ENCODE measurements at regions not wholly inside any gene's neighbourhood (a gene's known extent, or its start where the extent isn't known, plus 50 kb on each side); places are given as distances from the start of the nearest gene placed in this dataset.

- no peak overlapping the region for H3K27ac ChIP-seq
- in situ Hi-C loops (cut with MboI; ENCODE audit: low pct_unique_long_range_greater_than_20kb in 2 of 9, low sequenced_read_pairs in 9 of 9, unreplicated experiment in 9 of 9) = no loop called here
- peaks cover 0 to 16% of the 10 kb centered on the region in 2 donors for H3K4me1 ChIP-seq (replicated peaks in 1 of 2)
- 0 to 100% (median 55%) methylated on average over 1 to 2 of the region's 2 CpGs; no CpG with 5 or more reads in 1 of the 10 experiments for WGBS, 10 experiments
- no peak overlapping the region for H3K4me3 ChIP-seq
- ATAC-seq (replicated peaks in 6 of 8) = no peak
Observed at GRCh38 chr2:4947911-4948310, 744.3 kb upstream of the SOX11 start.

GRCh38 chr2:4951368-4951767 lies 740.8 kb upstream of the SOX11 start:
- no peak overlapping the region for H3K27ac ChIP-seq
- 40 to 100% (median 92%) methylated on average over 1 to 4 of the region's 4 CpGs; no CpG with 5 or more reads in 2 of the 10 experiments for WGBS, 10 experiments
- ATAC-seq (replicated peaks in 6 of 8) = no peak
- in situ Hi-C loops (cut with MboI; ENCODE audit: low pct_unique_long_range_greater_than_20kb in 2 of 9, low sequenced_read_pairs in 9 of 9, unreplicated experiment in 9 of 9) = no loop called here
- H3K4me1 ChIP-seq (replicated peaks in 1 of 2) = peaks cover 0 to 16% of the 10 kb centered on the region in 2 donors
- H3K4me3 ChIP-seq = no peak overlapping the region

- ATAC-seq (replicated peaks in 6 of 8) = peak in 3 of 8 experiments; percentile 24 to 94 (median 50)
- in situ Hi-C loops (cut with MboI; ENCODE audit: low pct_unique_long_range_greater_than_20kb in 2 of 9, low sequenced_read_pairs in 9 of 9, unreplicated experiment in 9 of 9) = no loop called here
- peaks cover 9% of the 10 kb centered on the region in 2 donors for H3K4me1 ChIP-seq (replicated peaks in 1 of 2)
Observed at GRCh38 chr2:4959219-4959618, 733.0 kb upstream of the SOX11 start.

GRCh38 chr2:4962419-4962818 lies 729.8 kb upstream of the SOX11 start:
- Histone ChIP-seq H3K4me1 (replicated peaks in 1 of 2) (peaks cover 28% of the 10 kb centered on the region in 2 donors), H3K27ac (no peak overlapping the region), H3K4me3 (no peak overlapping the region)
- no peak for ATAC-seq (replicated peaks in 6 of 8)
- in situ Hi-C loops (cut with MboI; ENCODE audit: low pct_unique_long_range_greater_than_20kb in 2 of 9, low sequenced_read_pairs in 9 of 9, unreplicated experiment in 9 of 9) = no loop called here
- WGBS, 10 experiments = 0 to 100% (median 41%) methylated on average over 1 to 3 of the region's 3 CpGs; no CpG with 5 or more reads in 3 of the 10 experiments

More at GRCh38 chr2:4959219-4959618, 733.0 kb upstream of the SOX11 start:
- Histone ChIP-seq H3K4me3 (no peak overlapping the region), H3K27ac (no peak overlapping the region)
- 0 to 86% (median 14%) methylated on average over 1 of the region's 1 CpG; no CpG with 5 or more reads in 3 of the 10 experiments for WGBS, 10 experiments

DNA sequence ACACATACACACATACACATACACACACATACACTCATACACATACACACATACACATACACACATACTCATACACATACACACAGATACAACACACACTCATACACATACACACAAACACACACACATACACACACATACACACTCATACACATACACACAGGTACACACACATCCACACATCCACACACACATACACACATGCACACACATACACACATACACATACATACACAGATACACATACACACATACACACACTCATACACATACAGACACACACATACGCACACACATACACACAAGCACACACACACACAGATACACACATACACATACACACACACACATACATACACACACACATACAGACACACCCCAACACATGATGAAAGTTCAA lies 729.1 kb upstream of the SOX11 start:
- WGBS, 10 experiments = 100% methylated on average over 1 of the region's 1 CpG; no CpG with 5 or more reads in 8 of the 10 experiments

GRCh38 chr2:4964001-4964540 lies 728.1 kb upstream of the SOX11 start:
- Histone ChIP-seq H3K4me3 (no peak overlapping the region), H3K4me1 (replicated peaks in 1 of 2) (peaks cover 23 to 28% of the 10 kb centered on the region in 2 donors), H3K27ac (no peak overlapping the region)
- 13 to 95% (median 82%) methylated on average over 4 to 13 of the region's 13 CpGs for WGBS, 10 experiments
- peak in 1 of 8 experiments; percentile 25 for ATAC-seq (replicated peaks in 6 of 8)
- in situ Hi-C loops (cut with MboI; ENCODE audit: low pct_unique_long_range_greater_than_20kb in 2 of 9, low sequenced_read_pairs in 9 of 9, unreplicated experiment in 9 of 9) = no loop called here

More for the DNA sequence above, 729.1 kb upstream of the SOX11 start:
- no peak overlapping the region for H3K27ac ChIP-seq
- no peak overlapping the region for H3K4me3 ChIP-seq
- ATAC-seq (replicated peaks in 6 of 8) = no peak
- H3K4me1 ChIP-seq (replicated peaks in 1 of 2) = peaks cover 28% of the 10 kb centered on the region in 2 donors
- in situ Hi-C loops (cut with MboI; ENCODE audit: low pct_unique_long_range_greater_than_20kb in 2 of 9, low sequenced_read_pairs in 9 of 9, unreplicated experiment in 9 of 9) = no loop called here

GRCh38 chr2:4964579-4964978 lies 727.6 kb upstream of the SOX11 start:
- ATAC-seq (replicated peaks in 6 of 8) = peak in 6 of 8 experiments; percentile 38 to 92 (median 84)
- Histone ChIP-seq H3K4me3 (no peak overlapping the region), H3K4me1 (replicated peaks in 1 of 2) (peaks cover 23 to 28% of the 10 kb centered on the region in 2 donors), H3K27ac (no peak overlapping the region)
- 0 to 69% (median 37%) methylated on average over 1 to 16 of the region's 16 CpGs; no CpG with 5 or more reads in 2 of the 10 experiments for WGBS, 10 experiments
- in situ Hi-C loops (cut with MboI; ENCODE audit: low pct_unique_long_range_greater_than_20kb in 2 of 9, low sequenced_read_pairs in 9 of 9, unreplicated experiment in 9 of 9) = no loop called here

DNA sequence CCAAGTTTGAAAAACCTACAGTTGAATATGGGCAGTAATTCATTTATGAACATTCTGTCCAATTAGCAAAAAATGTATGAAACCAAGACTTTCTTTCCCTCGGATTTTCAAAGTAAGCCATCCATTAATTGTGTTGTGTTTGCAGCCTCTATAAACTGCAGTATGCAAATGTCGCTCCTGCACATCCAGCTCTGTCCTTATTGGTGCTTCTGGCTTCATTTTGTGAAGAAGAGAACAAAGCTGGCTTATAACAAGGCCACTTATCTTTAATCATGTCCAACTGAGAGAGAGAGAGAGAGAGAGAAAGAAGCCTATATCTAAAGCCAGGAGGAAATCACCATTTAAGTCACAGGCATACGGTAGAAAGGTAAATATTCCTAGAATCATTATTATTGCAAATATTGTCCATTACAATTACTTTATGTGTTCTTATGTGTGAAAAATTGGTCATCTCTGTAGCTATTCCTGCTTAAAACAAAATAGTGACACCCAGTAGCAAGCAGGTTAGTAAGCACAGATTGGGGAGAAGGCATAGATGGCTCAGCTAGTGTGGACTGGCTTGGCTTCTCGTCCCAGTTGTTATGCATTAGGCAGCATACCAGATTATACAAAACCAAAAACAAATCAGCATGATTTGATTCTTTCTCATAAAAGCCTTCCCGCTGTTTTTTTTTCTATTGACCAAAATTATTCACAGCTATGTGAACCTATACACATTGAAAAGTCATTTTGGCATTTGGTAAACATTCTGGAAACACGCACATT lies 726.4 kb upstream of the SOX11 start:
- in situ Hi-C loops (cut with MboI; ENCODE audit: low pct_unique_long_range_greater_than_20kb in 2 of 9, low sequenced_read_pairs in 9 of 9, unreplicated experiment in 9 of 9) = no loop called here
- peak in 5 of 8 experiments; percentile 12 to 54 (median 23) for ATAC-seq (replicated peaks in 6 of 8)
- Histone ChIP-seq H3K27ac (no peak overlapping the region), H3K4me1 (replicated peaks in 1 of 2) (peaks cover 23 to 28% of the 10 kb centered on the region in 2 donors), H3K4me3 (no peak overlapping the region)
- 5 to 84% (median 63%) methylated on average over 1 to 6 of the region's 6 CpGs for WGBS, 10 experiments

DNA sequence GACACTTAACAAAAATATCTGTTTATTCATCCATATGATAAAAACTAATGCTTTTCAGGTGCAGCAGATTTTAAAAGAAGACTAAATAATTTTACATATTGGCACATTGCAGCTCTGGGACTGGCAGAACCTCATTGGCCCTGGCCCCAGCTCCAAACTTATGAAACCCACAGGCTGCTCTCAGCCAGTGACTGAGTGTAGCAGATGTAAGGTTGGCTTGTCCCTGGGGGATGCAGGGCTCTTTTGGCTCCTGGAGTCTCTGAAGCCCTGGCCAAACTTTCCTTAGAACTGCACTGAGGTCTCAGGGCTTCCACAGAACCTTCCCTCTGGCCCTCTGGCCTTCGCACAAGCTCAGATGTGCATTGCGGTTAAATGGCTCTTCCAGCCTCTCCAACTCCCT lies 725.0 kb upstream of the SOX11 start:
- in situ Hi-C loops (cut with MboI; ENCODE audit: low pct_unique_long_range_greater_than_20kb in 2 of 9, low sequenced_read_pairs in 9 of 9, unreplicated experiment in 9 of 9) = no loop called here
- 59 to 100% (median 100%) methylated on average over 1 to 2 of the region's 2 CpGs; no CpG with 5 or more reads in 5 of the 10 experiments for WGBS, 10 experiments
- no peak for ATAC-seq (replicated peaks in 6 of 8)
- Histone ChIP-seq H3K4me1 (replicated peaks in 1 of 2) (peaks cover 23 to 28% of the 10 kb centered on the region in 2 donors), H3K4me3 (no peak overlapping the region), H3K27ac (no peak overlapping the region)

GRCh38 chr2:4972472-4972871 lies 719.7 kb upstream of the SOX11 start:
- in situ Hi-C loops (cut with MboI; ENCODE audit: low pct_unique_long_range_greater_than_20kb in 2 of 9, low sequenced_read_pairs in 9 of 9, unreplicated experiment in 9 of 9) = no loop called here
- 36 to 94% (median 79%) methylated on average over 1 to 5 of the region's 5 CpGs; no CpG with 5 or more reads in 2 of the 10 experiments for WGBS, 10 experiments

DNA sequence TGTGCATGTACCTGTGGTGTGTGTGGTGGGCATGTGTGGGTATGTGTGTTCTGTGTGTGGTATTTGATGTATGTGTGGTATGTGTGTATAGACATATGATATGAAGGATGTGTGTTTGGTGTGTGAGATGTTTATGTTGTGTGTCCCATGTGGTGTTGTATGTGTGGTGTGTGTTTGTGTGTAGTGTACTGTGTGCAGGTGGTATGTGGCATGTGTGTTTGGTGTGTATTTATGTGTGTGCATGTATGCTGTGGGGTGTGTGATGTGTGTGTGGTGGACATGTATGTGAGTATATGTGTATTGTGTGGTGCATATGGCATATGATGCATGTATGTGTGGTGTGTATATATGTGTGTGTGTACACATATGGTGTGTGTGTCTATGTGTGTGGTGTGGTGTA lies 718.8 kb upstream of the SOX11 start:
- Histone ChIP-seq H3K4me3 (no peak overlapping the region), H3K27ac (no peak overlapping the region), H3K4me1 (replicated peaks in 1 of 2) (no peaks in the 10 kb centered on the region)
- in situ Hi-C loops (cut with MboI; ENCODE audit: low pct_unique_long_range_greater_than_20kb in 2 of 9, low sequenced_read_pairs in 9 of 9, unreplicated experiment in 9 of 9) = no loop called here
- no peak for ATAC-seq (replicated peaks in 6 of 8)

More at GRCh38 chr2:4972472-4972871, 719.7 kb upstream of the SOX11 start:
- ATAC-seq (replicated peaks in 6 of 8) = no peak
- Histone ChIP-seq H3K27ac (no peak overlapping the region), H3K4me3 (no peak overlapping the region), H3K4me1 (replicated peaks in 1 of 2) (no peaks in the 10 kb centered on the region)

GRCh38 chr2:4973973-4974372 lies 718.2 kb upstream of the SOX11 start:
- no peak for ATAC-seq (replicated peaks in 6 of 8)
- no peak overlapping the region for H3K27ac ChIP-seq
- 86% methylated on average over 1 of the region's 2 CpGs; no CpG with 5 or more reads in 9 of the 10 experiments for WGBS, 10 experiments
- in situ Hi-C loops (cut with MboI; ENCODE audit: low pct_unique_long_range_greater_than_20kb in 2 of 9, low sequenced_read_pairs in 9 of 9, unreplicated experiment in 9 of 9) = no loop called here
- no peak overlapping the region for H3K4me3 ChIP-seq
- H3K4me1 ChIP-seq (replicated peaks in 1 of 2) = peaks cover 0 to 2% of the 10 kb centered on the region in 2 donors

- Histone ChIP-seq H3K4me1 (replicated peaks in 1 of 2) (peaks cover 0 to 3% of the 10 kb centered on the region in 2 donors), H3K27ac (no peak overlapping the region), H3K4me3 (no peak overlapping the region)
- in situ Hi-C loops (cut with MboI; ENCODE audit: low pct_unique_long_range_greater_than_20kb in 2 of 9, low sequenced_read_pairs in 9 of 9, unreplicated experiment in 9 of 9) = no loop called here
- ATAC-seq (replicated peaks in 6 of 8) = no peak
- 40 to 90% (median 77%) methylated on average over 1 to 6 of the region's 7 CpGs; no CpG with 5 or more reads in 4 of the 10 experiments for WGBS, 10 experiments
Observed at GRCh38 chr2:4976407-4976806, 715.8 kb upstream of the SOX11 start.

Data from motor neuron (in vitro differentiated cells).